ENCODE measurements at regions not wholly inside any gene's neighbourhood (a gene's known extent, or its start where the extent isn't known, plus 50 kb on each side); places are given as distances from the start of the nearest gene placed in this dataset.

- TF ChIP-seq, protein P1, sequence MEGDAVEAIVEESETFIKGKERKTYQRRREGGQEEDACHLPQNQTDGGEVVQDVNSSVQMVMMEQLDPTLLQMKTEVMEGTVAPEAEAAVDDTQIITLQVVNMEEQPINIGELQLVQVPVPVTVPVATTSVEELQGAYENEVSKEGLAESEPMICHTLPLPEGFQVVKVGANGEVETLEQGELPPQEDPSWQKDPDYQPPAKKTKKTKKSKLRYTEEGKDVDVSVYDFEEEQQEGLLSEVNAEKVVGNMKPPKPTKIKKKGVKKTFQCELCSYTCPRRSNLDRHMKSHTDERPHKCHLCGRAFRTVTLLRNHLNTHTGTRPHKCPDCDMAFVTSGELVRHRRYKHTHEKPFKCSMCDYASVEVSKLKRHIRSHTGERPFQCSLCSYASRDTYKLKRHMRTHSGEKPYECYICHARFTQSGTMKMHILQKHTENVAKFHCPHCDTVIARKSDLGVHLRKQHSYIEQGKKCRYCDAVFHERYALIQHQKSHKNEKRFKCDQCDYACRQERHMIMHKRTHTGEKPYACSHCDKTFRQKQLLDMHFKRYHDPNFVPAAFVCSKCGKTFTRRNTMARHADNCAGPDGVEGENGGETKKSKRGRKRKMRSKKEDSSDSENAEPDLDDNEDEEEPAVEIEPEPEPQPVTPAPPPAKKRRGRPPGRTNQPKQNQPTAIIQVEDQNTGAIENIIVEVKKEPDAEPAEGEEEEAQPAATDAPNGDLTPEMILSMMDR (IDR thresholded peaks at IDR 0.05): no peak
- TF ChIP-seq POLR2A (IDR thresholded peaks at IDR 0.05): no peak
Measured at GRCh38 chr2:2879071-2879470, 498.5 kb downstream of the EIPR1 start.
